Caco-2 (cell line): ENCODE measurements at regions not wholly inside any gene's neighbourhood (a gene's known extent, or its start where the extent isn't known, plus 50 kb on each side); places are given as distances from the start of the nearest gene placed in this dataset.
"Not testable (repeated sequence)": the region's sequence is repeated elsewhere in the genome, so short reads cannot be mapped to it uniquely, and the experiment has no call there.

ENCODE experiments used
- BruUV-seq: library from RNA; stranded (reverse); fragments of 400-500 nt; replicated peaks from 2 replicates; lab custom pipeline; 2021; lab: Mats Ljungman, UMichigan
- CTCF ChIA-PET: fragments of 300-600 bp; sonication (Branson Sonifier 250); formaldehyde crosslinking; loops from one replicate; lab custom pipeline; 2022; ENCODE audit warnings: antibody characterized with exemption; lab: Charles Lee
- POLR2A ChIA-PET: fragments of 300-600 bp; sonication (Branson Sonifier 250); formaldehyde crosslinking; loops from one replicate; lab custom pipeline; 2022; ENCODE audit warnings: antibody characterized with exemption; lab: Charles Lee
- DNase-seq, 2 experiments: peaks; one replicate each; pipeline versions ENCODE4 v3.0.0 to v3.0.0-alpha.2; 2020 to 2022
- H3K27me3 ChIP-seq: replicated peaks from 2 replicates; pipeline ENCODE4 v1.6.0; 2011; ENCODE audit warnings: low read length; ENCODE audit not compliant: control insufficient read depth, insufficient read depth
- H3K36me3 ChIP-seq: 2 replicates; pipeline ENCODE4 v1.5.1; 2011; ENCODE audit warnings: low read length; ENCODE audit not compliant: control insufficient read depth, insufficient read depth
- H3K4me1 ChIP-seq: fragments of 250-450 bp; sonication (Bioruptor Pico); 2 replicates; pipeline ENCODE4 v1.5.1; 2020; ENCODE audit warnings: mild to moderate bottlenecking
- H3K4me3 ChIP-seq: 2 replicates; pipeline ENCODE4 v1.5.1; 2011; ENCODE audit warnings: low read depth, mild to moderate bottlenecking, control low read depth, low read length
- H3K9me3 ChIP-seq: fragments of 250-450 bp; sonication (Bioruptor Pico); 2 replicates; pipeline ENCODE4 v1.5.1; 2020; ENCODE audit warnings: mild to moderate bottlenecking, moderate library complexity
- H3K27ac Mint-ChIP-seq: one replicate; pipeline ENCODE4 v1.8.0; 2022; ENCODE audit warnings: mixed read lengths; ENCODE audit not compliant: unreplicated experiment
- H3K27me3 Mint-ChIP-seq: one replicate; pipeline ENCODE4 v1.8.0; 2022; ENCODE audit warnings: mixed read lengths; ENCODE audit not compliant: insufficient read depth, unreplicated experiment
- H3K36me3 Mint-ChIP-seq: one replicate; pipeline ENCODE4 v1.8.0; 2022; ENCODE audit warnings: mild to moderate bottlenecking, mixed read lengths; ENCODE audit not compliant: insufficient read depth, unreplicated experiment
- H3K4me1 Mint-ChIP-seq: one replicate; pipeline ENCODE4 v1.8.0; 2022; ENCODE audit warnings: low read depth, mixed read lengths; ENCODE audit not compliant: unreplicated experiment
- H3K4me3 Mint-ChIP-seq: one replicate; pipeline ENCODE4 v1.8.0; 2022; ENCODE audit warnings: mild to moderate bottlenecking, moderate library complexity, mixed read lengths; ENCODE audit not compliant: unreplicated experiment
- H3K9me3 Mint-ChIP-seq: one replicate; pipeline ENCODE4 v1.8.0; 2022; ENCODE audit warnings: mixed read lengths; ENCODE audit not compliant: unreplicated experiment
- intact Hi-C: fragments of 100-400 bp; cut with micrococcal nuclease; formaldehyde crosslinking; loops from one replicate; pipeline ENCODE4 v1.10.0; 2022; ENCODE audit not compliant: unreplicated experiment
- TF ChIP-seq, protein P1 (sequence below), 2 experiments: fragments of 200-600 bp in 1 of 2; IDR thresholded peaks; 1 replicate in 1 of 2; 2 replicates in 1 of 2; pipeline versions ENCODE4 v1.5.1 to v1.8.0; 2011 to 2022; ENCODE audit warnings: antibody characterized with exemption in 1 of 2, control low read depth in 1 of 2, inconsistent platforms in 1 of 2, low read depth in 1 of 2, low read length in 1 of 2, mild to moderate bottlenecking in 1 of 2, moderate library complexity in 1 of 2; ENCODE audit not compliant: insufficient read depth in 1 of 2, severe bottlenecking in 1 of 2, unreplicated experiment in 1 of 2

DNA sequence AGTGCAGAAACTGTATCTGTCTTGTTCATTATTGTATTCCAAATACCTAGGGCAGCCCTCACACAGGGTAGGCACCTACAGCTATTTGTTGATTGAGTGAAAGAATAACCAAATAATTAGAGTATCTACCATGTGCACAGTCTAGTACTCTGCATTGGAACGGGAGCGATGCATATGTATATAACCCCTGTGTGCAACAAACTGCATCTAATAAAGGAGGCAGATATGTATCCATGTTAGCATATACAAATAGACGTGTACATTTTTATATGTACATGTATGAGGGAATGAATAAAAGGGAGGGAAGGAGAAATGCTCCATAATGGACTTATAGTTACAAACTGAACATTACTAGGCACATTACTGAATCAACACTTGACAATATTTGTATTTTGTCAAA, 191.3 kb upstream of the PTPRZ1 start:
- H3K4me3 Mint-ChIP-seq = no peak overlapping the region

DNA sequence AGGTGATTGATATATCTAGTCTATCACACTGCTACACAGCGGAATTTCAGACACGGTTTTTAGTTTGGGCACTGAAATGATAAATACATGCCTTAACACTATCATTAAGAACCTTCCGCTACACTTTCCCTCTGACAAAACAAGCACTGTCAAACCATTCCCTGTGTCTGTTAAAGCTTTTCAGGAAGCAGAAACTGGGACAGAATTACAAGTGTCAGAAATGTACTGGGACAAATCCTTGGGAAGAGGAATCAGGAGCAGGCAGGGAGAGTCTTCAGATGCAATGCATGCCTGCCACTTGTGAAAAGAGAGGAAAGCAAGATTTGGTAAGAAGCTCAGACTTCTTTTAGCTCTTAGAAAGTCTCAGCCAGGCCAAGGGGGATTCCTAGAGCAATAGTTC, 196.8 kb upstream of the PTPRZ1 start:
- H3K9me3 ChIP-seq = no peaks in the 10 kb centered on the region
- Mint-ChIP-seq H3K4me1 (no peaks in the 10 kb centered on the region), H3K27ac (no peak overlapping the region), H3K36me3 (no peaks in the 10 kb centered on the region), H3K27me3 (peaks cover 17% of the 10 kb centered on the region), H3K9me3 (no peaks in the 10 kb centered on the region), H3K4me3 (no peak overlapping the region)
- CTCF ChIA-PET = no interaction called here
- TF ChIP-seq, protein P1, sequence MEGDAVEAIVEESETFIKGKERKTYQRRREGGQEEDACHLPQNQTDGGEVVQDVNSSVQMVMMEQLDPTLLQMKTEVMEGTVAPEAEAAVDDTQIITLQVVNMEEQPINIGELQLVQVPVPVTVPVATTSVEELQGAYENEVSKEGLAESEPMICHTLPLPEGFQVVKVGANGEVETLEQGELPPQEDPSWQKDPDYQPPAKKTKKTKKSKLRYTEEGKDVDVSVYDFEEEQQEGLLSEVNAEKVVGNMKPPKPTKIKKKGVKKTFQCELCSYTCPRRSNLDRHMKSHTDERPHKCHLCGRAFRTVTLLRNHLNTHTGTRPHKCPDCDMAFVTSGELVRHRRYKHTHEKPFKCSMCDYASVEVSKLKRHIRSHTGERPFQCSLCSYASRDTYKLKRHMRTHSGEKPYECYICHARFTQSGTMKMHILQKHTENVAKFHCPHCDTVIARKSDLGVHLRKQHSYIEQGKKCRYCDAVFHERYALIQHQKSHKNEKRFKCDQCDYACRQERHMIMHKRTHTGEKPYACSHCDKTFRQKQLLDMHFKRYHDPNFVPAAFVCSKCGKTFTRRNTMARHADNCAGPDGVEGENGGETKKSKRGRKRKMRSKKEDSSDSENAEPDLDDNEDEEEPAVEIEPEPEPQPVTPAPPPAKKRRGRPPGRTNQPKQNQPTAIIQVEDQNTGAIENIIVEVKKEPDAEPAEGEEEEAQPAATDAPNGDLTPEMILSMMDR (IDR thresholded peaks at IDR 0.05; ENCODE audit: insufficient read depth in 1 of 2, low read depth in 1 of 2, low read length in 1 of 2, severe bottlenecking in 1 of 2, unreplicated experiment in 1 of 2) = no peak
- no peak for DNase-seq
- intact Hi-C loops = no loop called here
- no peak overlapping the region for H3K4me3 ChIP-seq
- no TSS peak for BruUV-seq
- POLR2A ChIA-PET = no interaction called here
- H3K4me1 ChIP-seq = no peaks in the 10 kb centered on the region
- no peaks in the 10 kb centered on the region for H3K36me3 ChIP-seq
- no peaks in the 10 kb centered on the region for H3K27me3 ChIP-seq

More for the DNA sequence above, 191.3 kb upstream of the PTPRZ1 start:
- Mint-ChIP-seq H3K27ac (no peak overlapping the region), H3K4me1 (no peaks in the 10 kb centered on the region), H3K27me3 (peaks cover 12% of the 10 kb centered on the region), H3K36me3 (no peaks in the 10 kb centered on the region), H3K9me3 (no peaks in the 10 kb centered on the region)
- intact Hi-C loops = no loop called here
- H3K27me3 ChIP-seq = no peaks in the 10 kb centered on the region
- no peaks in the 10 kb centered on the region for H3K4me1 ChIP-seq
- CTCF ChIA-PET = no interaction called here
- no peaks in the 10 kb centered on the region for H3K36me3 ChIP-seq
- TF ChIP-seq, protein P1 (IDR thresholded peaks at IDR 0.05; ENCODE audit: insufficient read depth in 1 of 2, low read depth in 1 of 2, low read length in 1 of 2, severe bottlenecking in 1 of 2, unreplicated experiment in 1 of 2) = no peak
- no peak for DNase-seq
- no TSS peak for BruUV-seq
- no peak overlapping the region for H3K4me3 ChIP-seq
- H3K9me3 ChIP-seq = no peaks in the 10 kb centered on the region
- POLR2A ChIA-PET = no interaction called here

DNA sequence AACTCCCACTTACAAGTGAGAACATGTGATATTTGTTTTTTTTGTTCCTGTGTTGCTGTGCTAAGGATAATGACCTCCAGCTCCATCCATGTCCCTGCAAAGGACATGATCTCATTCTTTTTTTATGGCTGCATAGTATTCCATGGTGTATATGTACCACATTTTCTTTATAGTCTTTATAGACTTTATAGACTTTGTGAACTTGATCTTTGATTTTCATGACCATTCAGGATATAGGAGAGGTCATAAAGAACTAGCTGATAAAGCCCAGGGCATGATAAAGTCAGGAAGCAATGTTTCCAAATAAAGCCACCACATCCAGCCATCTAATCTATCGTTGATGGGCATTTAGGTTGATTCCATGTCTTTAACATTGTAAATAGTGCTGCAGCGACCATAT, 198.5 kb upstream of the PTPRZ1 start:
- H3K27me3 ChIP-seq, H3K9me3 Mint-ChIP-seq, H3K27ac Mint-ChIP-seq, CTCF ChIA-PET, H3K4me1 Mint-ChIP-seq, H3K9me3 ChIP-seq, H3K4me1 ChIP-seq, H3K36me3 ChIP-seq, H3K4me3 Mint-ChIP-seq, BruUV-seq, H3K4me3 ChIP-seq, POLR2A ChIA-PET, intact Hi-C loops, DNase-seq, H3K36me3 Mint-ChIP-seq: not testable (repeated sequence)
- peaks cover 12% of the 10 kb centered on the region for H3K27me3 Mint-ChIP-seq

DNA sequence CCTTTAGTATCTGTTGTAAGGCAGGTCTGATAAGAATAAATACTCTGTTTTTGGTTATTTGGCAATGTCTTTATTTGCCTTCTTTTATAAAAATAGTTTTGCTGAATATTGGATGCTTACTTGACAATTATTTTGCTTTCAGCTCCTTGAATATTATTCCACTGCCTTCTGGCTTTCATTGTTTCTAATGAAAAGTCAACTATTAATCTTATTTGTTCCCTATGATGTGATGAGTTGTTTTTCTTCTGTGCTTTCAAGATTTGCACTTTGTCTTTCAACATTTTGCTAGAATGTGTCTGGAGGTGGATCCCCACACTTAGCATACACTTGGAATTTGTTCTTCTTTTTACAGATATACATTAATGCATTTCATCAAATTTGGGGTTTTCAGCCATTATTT, 203.8 kb upstream of the PTPRZ1 start:
- H3K4me3 Mint-ChIP-seq = no peak overlapping the region
- H3K4me1 ChIP-seq = no peaks in the 10 kb centered on the region
- peaks cover 15% of the 10 kb centered on the region for H3K9me3 Mint-ChIP-seq
- no peak for DNase-seq
- ChIA-PET CTCF (no interaction called here), POLR2A (no interaction called here)
- H3K36me3 ChIP-seq = no peaks in the 10 kb centered on the region
- no peaks in the 10 kb centered on the region for H3K36me3 Mint-ChIP-seq
- H3K27me3 ChIP-seq = no peaks in the 10 kb centered on the region
- TF ChIP-seq, protein P1 (IDR thresholded peaks at IDR 0.05; ENCODE audit: insufficient read depth in 1 of 2, low read depth in 1 of 2, low read length in 1 of 2, severe bottlenecking in 1 of 2, unreplicated experiment in 1 of 2) = no peak
- BruUV-seq = no TSS peak
- 0 out of 2 replicates have a peak, but pooled peaks cover 10% of the 10 kb centered on the region for H3K9me3 ChIP-seq
- no peak overlapping the region for H3K4me3 ChIP-seq
- H3K4me1 Mint-ChIP-seq = no peaks in the 10 kb centered on the region
- H3K27me3 Mint-ChIP-seq = peaks cover 2% of the 10 kb centered on the region
- intact Hi-C loops = no loop called here
- no peak overlapping the region for H3K27ac Mint-ChIP-seq
